Large intestine (tissue), 3 donors: ENCODE measurements at regions not wholly inside any gene's neighbourhood (a gene's known extent, or its start where the extent isn't known, plus 50 kb on each side); places are given as distances from the start of the nearest gene placed in this dataset.
"Not testable (repeated sequence)": the region's sequence is repeated elsewhere in the genome, so short reads cannot be mapped to it uniquely, and the experiment has no call there.

ENCODE experiments used
- DNase-seq, 2 donors: peaks; one replicate each; pipeline versions ENCODE4 v3.0.0 to v3.0.0-alpha.2; 2013
- H3K27ac ChIP-seq: one replicate; pipeline ENCODE4 v1.5.1; 2013; ENCODE audit warnings: low read length
- H3K27me3 ChIP-seq: 2 replicates; pipeline ENCODE4 v1.6.1; 2013; ENCODE audit warnings: low read length; ENCODE audit not compliant: control insufficient read depth, insufficient read depth
- H3K36me3 ChIP-seq: 2 replicates; pipeline ENCODE4 v1.6.1; 2013; ENCODE audit warnings: low read length; ENCODE audit not compliant: control insufficient read depth, insufficient read depth
- H3K4me1 ChIP-seq: one replicate; pipeline ENCODE4 v1.6.1; 2013; ENCODE audit warnings: low read length; ENCODE audit not compliant: control insufficient read depth, insufficient read depth
- H3K4me3 ChIP-seq: one replicate; pipeline ENCODE4 v1.5.1; 2013; ENCODE audit warnings: low read length
- H3K9me3 ChIP-seq: one replicate; pipeline ENCODE4 v1.6.1; 2013; ENCODE audit warnings: mild to moderate bottlenecking, low read depth, low read length, moderate library complexity; ENCODE audit not compliant: control insufficient read depth
- WGBS: methylation state at CpG from one replicate; pipeline ENCODE4 v1.1.5; 2013; ENCODE audit warnings: low lambda C conversion rate; ENCODE audit not compliant: insufficient coverage; 5-methylcytosine and 5-hydroxymethylcytosine counted together

DNA sequence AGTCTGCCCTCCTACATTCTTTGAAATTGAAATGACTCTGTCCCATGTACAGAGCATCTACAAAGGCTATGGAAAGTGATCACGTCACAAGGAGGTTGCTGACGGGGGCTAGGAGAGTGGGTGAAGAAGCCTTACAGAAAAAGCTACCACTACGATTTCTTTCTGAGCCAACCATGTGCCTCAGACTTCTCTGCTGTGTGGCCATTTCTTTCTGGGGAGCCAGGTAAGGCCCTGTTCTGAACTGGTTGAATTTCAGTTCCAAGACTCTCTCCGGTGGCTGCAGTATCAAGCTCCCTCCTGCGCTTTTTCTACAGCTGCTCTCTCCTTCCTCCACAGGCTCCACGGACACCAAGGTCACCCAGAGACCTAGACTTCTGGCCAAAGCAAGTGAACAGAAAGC lies 112.5 kb upstream of the PRSS1 start:
- WGBS = 100% methylated on average over 1 of the region's 6 CpGs
- H3K9me3 ChIP-seq = no peaks in the 10 kb centered on the region
- no peak overlapping the region for H3K27ac ChIP-seq

GRCh38 chr7:142636107-142636506 lies 113.2 kb upstream of the PRSS1 start:
- H3K27ac ChIP-seq, DNase-seq, H3K4me3 ChIP-seq, H3K27me3 ChIP-seq, H3K9me3 ChIP-seq, H3K4me1 ChIP-seq, H3K36me3 ChIP-seq: not testable (repeated sequence)
- no CpG with 5 or more reads among the region's 3 CpGs for WGBS

More for the DNA sequence above, 112.5 kb upstream of the PRSS1 start:
- no peak for DNase-seq
- H3K36me3 ChIP-seq = no peaks in the 10 kb centered on the region
- H3K27me3 ChIP-seq = peaks cover 8% of the 10 kb centered on the region
- H3K4me3 ChIP-seq = no peak overlapping the region
- no peaks in the 10 kb centered on the region for H3K4me1 ChIP-seq

GRCh38 chr7:142632271-142633134 lies 116.8 kb upstream of the PRSS1 start:
- Histone ChIP-seq H3K27ac (no peak overlapping the region), H3K36me3 (no peaks in the 10 kb centered on the region), H3K9me3 (no peaks in the 10 kb centered on the region), H3K4me1 (no peaks in the 10 kb centered on the region), H3K4me3 (no peak overlapping the region), H3K27me3 (peaks cover 18% of the 10 kb centered on the region)
- WGBS = 85% methylated on average over 3 of the region's 17 CpGs
- peak; percentile 24 to 46 for DNase-seq

DNA sequence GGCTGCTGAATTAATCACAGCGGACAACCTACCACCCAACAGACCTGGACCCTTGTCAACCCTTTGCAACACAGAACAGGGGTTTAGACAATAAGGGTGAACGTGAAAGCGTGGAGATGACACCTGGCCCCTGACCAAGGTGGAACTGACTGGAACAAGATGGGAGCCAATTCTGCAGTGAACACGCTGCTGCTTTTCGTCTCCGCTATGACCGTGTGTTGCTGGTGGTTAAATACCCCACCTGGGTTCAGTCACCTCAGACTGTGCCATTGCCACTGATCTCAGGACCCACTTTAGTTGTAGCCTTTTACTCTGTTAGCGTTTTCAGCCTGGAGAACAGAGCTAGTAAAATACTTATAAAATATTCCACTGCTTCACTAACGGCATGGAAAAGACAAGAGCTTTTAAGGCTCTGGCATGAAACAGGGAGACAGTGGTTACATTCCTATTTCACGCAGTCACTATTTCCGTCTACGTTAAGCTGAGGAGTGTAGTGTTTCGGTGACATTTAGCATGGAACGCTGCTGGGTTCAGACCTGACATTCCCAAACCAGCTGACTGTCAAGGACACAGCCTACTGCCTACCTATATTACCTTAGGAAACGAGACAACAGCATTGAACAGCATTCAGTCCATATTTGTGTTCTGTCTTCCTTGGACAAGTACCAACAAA lies 119.5 kb upstream of the PRSS1 start:
- H3K4me1 ChIP-seq = no peaks in the 10 kb centered on the region
- WGBS = no CpG with 5 or more reads among the region's 15 CpGs
- peaks cover 18% of the 10 kb centered on the region for H3K27me3 ChIP-seq
- H3K27ac ChIP-seq = no peak overlapping the region
- no peak overlapping the region for H3K4me3 ChIP-seq
- H3K36me3 ChIP-seq = no peaks in the 10 kb centered on the region
- no peak for DNase-seq
- H3K9me3 ChIP-seq = no peaks in the 10 kb centered on the region

DNA sequence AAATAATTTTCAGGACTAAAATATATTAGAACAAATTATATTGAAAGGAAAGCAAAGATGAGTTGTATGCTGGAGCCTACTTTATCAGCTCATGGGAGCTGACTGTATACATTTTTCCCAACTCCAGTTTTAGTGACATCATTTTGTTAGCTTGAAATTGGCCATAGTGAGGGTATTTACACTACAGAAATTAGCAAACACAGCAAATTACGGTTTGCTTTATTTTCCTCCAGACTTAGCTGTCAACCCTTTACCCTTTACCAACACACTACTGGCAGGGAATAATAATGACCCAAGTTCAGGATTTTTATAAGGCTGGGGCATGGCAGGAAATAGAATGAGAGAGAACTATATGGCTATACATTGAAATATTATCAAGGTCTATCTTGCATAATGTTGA lies 120.3 kb upstream of the PRSS1 start:
- no peak overlapping the region for H3K4me3 ChIP-seq
- DNase-seq = no peak
- H3K4me1 ChIP-seq = no peaks in the 10 kb centered on the region
- peaks cover 19% of the 10 kb centered on the region for H3K27me3 ChIP-seq
- no peak overlapping the region for H3K27ac ChIP-seq
- no peaks in the 10 kb centered on the region for H3K9me3 ChIP-seq
- no peaks in the 10 kb centered on the region for H3K36me3 ChIP-seq
- 86% methylated on average over 1 of the region's 1 CpG for WGBS

GRCh38 chr7:142627223-142627622 lies 122.0 kb upstream of the PRSS1 start:
- H3K4me3 ChIP-seq, H3K36me3 ChIP-seq, H3K27ac ChIP-seq, H3K4me1 ChIP-seq, H3K9me3 ChIP-seq, DNase-seq: not testable (repeated sequence)
- no CpG with 5 or more reads among the region's 11 CpGs for WGBS
- H3K27me3 ChIP-seq = peaks cover 23% of the 10 kb centered on the region

DNA sequence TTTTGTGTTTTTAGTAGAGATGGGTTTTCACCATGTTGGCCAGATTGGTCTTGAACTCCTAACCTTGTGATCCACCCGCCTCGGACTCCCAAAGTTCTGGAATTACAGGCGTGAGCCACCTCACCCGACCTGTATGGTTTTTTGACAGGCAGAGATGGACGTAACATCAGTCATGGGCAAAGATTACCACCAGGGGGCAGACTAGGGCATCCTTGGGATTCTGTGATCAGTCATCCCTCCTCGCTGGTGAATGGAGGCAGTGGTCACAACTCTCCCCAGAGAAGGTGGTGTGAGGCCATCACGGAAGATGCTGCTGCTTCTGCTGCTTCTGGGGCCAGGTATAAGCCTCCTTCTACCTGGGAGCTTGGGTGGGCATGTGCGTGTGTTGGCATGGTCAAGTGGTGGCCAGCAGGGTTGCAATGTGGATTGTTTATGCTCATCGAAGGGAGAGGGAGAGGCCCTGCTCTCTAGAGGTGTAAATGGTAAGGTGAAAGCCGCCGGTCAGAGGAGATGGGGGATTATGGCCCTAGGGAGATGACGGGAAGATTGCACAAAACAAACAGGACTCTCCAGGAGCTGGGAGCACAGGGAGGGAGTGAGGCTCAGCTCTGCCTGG lies 122.7 kb upstream of the PRSS1 start:
- H3K9me3 ChIP-seq = no peaks in the 10 kb centered on the region
- 30% methylated on average over 2 of the region's 12 CpGs for WGBS
- H3K4me3 ChIP-seq = no peak overlapping the region
- no peak overlapping the region for H3K27ac ChIP-seq
- no peaks in the 10 kb centered on the region for H3K4me1 ChIP-seq
- H3K27me3 ChIP-seq = peaks cover 22% of the 10 kb centered on the region
- no peaks in the 10 kb centered on the region for H3K36me3 ChIP-seq
- DNase-seq = no peak

GRCh38 chr7:142625216-142625615 lies 124.1 kb upstream of the PRSS1 start:
- H3K4me1 ChIP-seq, H3K27ac ChIP-seq, H3K36me3 ChIP-seq, H3K9me3 ChIP-seq, H3K4me3 ChIP-seq, DNase-seq: not testable (repeated sequence)
- no CpG with 5 or more reads among the region's 2 CpGs for WGBS
- peaks cover 13% of the 10 kb centered on the region for H3K27me3 ChIP-seq

- Histone ChIP-seq H3K4me3 (no peak overlapping the region), H3K36me3 (no peaks in the 10 kb centered on the region), H3K4me1 (no peaks in the 10 kb centered on the region), H3K9me3 (no peaks in the 10 kb centered on the region), H3K27ac (no peak overlapping the region), H3K27me3 (peaks cover 19% of the 10 kb centered on the region)
- WGBS = 94% methylated on average over 3 of the region's 6 CpGs
- DNase-seq = no peak
Measured at GRCh38 chr7:142620402-142620801, 128.9 kb upstream of the PRSS1 start.

DNA sequence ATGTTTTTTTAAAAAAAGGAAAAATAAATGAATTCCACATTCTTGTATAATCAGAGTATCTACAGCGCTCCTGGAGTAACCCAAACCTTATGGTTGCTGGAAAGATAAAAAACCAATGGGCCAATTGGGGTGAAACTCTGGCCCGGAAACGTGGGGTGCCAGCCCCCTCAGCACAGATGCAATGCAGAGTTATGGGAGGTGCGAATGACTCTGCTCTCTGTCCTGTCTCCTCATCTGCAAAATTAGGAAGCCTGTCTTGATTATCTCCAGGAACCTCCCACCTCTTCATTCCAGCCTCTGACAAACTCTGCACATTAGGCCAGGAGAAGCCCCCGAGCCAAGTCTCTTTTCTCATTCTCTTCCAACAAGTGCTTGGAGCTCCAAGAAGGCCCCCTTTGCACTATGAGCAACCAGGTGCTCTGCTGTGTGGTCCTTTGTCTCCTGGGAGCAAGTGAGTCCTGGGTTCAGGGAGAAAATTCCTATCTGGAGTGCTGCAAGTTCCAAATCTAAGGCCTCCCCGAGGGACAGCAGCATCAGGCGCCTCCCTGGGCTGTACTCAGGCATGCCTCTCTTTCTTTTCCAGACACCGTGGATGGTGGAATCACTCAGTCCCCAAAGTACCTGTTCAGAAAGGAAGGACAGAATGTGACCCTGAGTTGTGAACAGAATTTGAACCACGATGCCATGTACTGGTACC lies 130.5 kb upstream of the PRSS1 start:
- H3K4me1 ChIP-seq = no peaks in the 10 kb centered on the region

More for the DNA sequence above, 130.5 kb upstream of the PRSS1 start:
- Histone ChIP-seq H3K4me3 (no peak overlapping the region), H3K36me3 (no peaks in the 10 kb centered on the region), H3K9me3 (no peaks in the 10 kb centered on the region), H3K27ac (no peak overlapping the region), H3K27me3 (peaks cover 17% of the 10 kb centered on the region)
- WGBS = 100% methylated on average over 1 of the region's 9 CpGs
- no peak for DNase-seq
